Stimulated activated CD4-positive, alpha-beta T cell treated with anti-CD3 and anti-CD28 coated beads, Interleukin-2, amount 100 ng/mL, for 48 hours (primary cell): ENCODE measurements at regions not wholly inside any gene's neighbourhood (a gene's known extent, or its start where the extent isn't known, plus 50 kb on each side); places are given as distances from the start of the nearest gene placed in this dataset.
A peak's percentile ranks its signal among the peaks of the same experiment; 100 is the strongest.

Experiments
- DNase-seq, 2 donors: peaks; one replicate each; pipeline ENCODE4 v3.0.0-alpha.2; 2020

- no peak for DNase-seq
Observed at GRCh38 chr1:163406772-163407171, 85.0 kb downstream of the NUF2 start.

GRCh38 chr1:163408262-163408661 is 86.5 kb downstream of the NUF2 start:
- no peak for DNase-seq

GRCh38 chr1:163410073-163410999 is 88.6 kb downstream of the NUF2 start:
- peak; percentile 29 to 43 for DNase-seq

DNA sequence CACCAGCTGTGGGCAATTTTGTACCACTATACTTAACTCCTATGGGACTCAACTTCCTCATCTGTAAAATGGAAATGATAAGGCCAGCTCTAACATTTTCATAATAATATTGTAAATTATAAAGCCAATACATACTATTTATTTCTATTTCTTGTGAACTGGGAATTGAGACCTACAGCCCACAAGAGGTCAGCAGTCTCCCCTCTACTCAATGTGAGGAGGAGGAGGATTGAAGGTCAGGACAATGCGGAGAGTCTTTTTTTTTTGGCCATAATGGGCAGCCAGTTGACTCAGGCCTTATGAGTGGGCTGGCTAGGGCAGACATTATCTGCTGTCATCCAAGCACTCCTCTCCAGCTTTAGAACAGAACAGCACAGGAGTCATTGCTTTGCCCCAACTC is 90.5 kb downstream of the NUF2 start:
- no peak for DNase-seq

- DNase-seq, result no peak
Observed at GRCh38 chr1:163414778-163415177, 93.0 kb downstream of the NUF2 start.

GRCh38 chr1:163421701-163422100 is 99.9 kb downstream of the NUF2 start:
- DNase-seq, result no peak

GRCh38 chr1:163422738-163423404 is 101.1 kb downstream of the NUF2 start:
- DNase-seq, result no peak

DNA sequence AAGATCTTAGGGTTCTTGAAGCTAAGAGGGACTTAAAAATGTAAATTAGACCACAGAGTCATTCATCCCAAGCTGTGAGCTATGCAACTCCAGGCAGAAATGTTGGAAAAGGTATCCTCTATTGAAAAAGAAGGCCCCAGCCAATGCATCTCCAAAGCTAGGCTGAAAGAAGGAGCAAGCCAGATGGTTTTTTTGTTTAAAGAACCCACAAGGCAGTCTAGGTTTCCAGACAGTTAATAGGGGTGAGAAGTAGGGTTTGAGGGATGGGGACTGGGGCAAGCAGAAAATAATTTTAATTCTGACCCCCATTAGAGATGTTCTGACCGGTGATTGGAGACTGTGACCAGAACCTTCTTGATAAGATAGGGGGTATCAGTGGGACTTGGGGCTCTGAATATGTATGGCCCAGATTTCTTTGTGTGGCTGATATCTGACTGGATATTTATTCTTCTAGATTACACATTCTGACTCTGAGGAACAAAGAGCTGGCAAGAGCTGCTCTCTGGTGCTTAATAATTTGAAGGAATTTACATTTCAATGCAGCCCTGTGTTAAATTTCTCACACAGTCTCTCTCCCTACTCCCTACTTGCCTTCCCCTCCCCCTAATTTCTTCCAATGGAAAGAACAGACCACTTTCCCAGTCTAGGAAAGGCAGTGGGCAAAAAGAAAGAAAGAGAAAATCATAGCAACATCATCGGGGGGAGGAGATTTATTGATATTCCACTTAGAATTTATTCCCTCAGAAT is 104.9 kb downstream of the NUF2 start:
- DNase-seq, result no peak

GRCh38 chr1:163427279-163427678 is 105.5 kb downstream of the NUF2 start:
- no peak for DNase-seq

DNA sequence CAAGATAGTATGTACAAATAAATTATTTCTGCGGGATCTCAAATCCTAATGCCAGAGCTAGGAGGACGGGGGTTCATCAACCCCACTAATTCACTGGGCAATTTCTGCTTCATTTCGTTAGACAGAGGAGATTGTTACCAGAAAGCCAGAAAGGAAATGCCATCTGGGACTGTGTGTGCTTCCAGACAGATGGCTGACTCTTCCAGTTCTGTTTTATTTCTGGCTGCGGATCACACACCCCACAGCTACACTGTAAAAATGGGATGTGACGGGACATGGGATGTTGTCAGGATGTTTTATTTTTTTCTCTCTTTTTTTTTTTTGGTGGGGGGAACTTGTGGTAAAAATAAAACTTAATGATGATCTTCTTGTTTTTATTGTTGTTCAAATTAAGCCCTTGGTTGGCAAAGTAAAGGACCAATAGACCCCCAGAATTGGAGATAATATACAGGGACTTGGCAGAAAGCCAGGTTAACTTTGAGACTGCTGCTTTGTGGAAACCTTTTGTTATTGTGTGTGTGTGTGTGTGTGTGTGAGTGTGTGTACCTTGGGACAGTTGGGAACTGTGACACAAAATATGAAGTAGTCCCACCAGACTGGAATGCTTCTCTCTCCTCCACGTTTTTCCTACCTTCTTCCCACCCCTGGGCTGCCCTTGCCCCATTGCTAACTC is 114.5 kb downstream of the NUF2 start:
- DNase-seq, result no peak

GRCh38 chr1:163439471-163439870 is 117.7 kb downstream of the NUF2 start:
- DNase-seq, result no peak

DNA sequence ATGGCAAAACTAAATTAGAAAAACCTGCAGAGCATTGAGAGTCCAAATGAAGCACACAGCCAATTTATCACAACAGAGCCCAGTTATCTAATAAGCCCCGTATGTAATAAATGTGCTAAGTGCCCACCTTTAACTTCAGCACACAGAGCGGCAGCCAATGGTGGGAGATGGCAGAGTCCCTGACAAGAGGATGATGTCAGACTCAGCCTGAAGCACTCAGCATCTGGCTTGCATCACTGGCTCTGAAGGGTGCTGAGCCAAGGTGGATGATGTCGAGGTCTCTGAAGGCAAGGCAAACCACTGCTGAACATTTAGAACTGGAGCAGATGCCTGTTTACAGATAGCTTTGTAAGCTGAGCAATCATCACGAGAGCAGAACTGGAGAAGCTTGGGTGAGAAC is 118.3 kb downstream of the NUF2 start:
- no peak for DNase-seq

DNA sequence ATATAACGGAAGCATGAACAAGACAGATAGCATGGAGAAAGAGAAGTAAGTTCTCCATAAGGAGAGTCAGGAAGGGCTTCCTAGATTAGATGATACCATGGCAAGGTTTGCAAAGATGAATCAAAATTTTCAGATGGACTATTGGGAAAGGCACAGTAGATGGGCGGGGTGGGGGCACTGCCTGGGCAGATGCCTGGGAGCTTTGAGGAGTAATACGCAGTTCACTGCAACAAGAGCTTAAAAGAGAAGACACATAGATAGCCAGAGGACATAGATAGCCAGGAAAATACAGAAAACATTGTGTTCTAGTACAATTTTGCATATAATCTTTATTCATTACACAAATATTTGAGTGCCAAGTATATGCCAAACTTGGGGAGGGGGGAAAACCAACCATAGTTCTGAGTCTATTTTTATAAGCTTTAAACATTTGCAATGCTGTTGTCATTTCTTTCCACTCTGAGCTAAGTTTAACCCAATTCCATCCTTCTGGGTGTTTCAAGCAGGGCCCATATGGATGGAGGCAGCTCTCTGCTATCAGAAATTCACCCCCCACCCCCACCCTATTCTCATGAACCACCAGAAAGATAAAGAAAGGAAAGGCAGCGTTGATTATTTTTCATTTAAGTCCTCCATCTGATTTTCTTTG is 120.6 kb downstream of the NUF2 start:
- DNase-seq, result no peak

DNA sequence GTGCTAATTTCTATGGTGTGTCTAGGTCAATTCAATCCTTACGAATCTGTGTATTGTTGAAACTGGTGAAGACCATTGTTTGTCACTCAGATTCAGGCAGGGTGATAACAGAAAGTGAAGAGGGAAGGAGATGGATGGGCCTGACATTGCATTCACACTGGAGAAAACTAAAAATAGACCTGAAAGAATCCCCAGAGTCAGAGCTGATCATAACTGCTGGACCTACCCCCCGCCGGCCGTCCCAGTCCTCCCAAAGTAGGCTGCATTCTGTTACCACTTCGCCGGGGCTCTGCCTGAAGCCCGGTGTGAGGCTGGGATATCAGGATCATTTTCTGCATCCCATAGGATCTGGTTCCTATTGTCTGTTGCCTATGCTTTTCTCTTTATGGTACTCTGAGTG is 121.1 kb downstream of the NUF2 start:
- DNase-seq, result no peak

DNA sequence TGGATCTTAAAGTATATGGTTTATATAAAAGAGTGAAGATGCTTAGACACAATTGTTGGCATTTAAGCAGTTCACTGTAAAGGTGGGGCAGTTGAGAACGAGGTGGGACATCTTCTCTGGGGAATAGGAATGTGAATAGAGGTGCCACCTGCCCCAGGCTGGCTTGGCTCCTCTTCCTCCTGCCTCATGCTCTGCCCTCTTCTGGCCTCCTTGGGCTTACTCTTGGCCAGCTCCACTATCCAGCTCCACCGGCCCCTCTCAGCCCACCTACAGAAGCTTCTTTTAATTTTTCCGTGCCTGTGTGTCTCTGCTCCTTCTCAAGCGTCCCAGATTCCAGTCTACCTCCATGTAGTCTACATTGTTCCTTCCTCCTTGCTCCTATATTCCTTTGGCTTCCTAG is 122.1 kb downstream of the NUF2 start:
- no peak for DNase-seq

GRCh38 chr1:163444665-163445064 is 122.9 kb downstream of the NUF2 start:
- DNase-seq, result no peak

DNA sequence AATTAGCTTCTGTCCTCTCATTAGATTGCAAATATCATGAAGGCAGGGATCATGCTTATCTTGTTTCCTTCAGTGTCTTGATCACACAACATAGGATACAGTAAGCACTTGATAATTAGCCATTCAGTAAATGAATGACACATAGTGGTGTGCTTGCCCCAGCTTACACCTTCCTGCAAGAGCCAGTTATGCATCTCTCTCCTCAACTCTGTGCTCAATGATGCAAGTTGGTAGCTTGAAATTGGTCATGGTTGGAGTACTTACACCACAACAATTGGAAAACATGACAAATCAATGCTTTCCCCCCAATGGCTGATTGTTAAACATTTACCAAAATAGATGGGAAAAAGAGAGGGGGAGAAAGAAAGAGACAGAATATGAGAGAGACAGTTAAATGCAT is 129.2 kb downstream of the NUF2 start:
- DNase-seq, result no peak

- no peak for DNase-seq
Observed at GRCh38 chr1:163459539-163459938, 137.8 kb downstream of the NUF2 start.

DNA sequence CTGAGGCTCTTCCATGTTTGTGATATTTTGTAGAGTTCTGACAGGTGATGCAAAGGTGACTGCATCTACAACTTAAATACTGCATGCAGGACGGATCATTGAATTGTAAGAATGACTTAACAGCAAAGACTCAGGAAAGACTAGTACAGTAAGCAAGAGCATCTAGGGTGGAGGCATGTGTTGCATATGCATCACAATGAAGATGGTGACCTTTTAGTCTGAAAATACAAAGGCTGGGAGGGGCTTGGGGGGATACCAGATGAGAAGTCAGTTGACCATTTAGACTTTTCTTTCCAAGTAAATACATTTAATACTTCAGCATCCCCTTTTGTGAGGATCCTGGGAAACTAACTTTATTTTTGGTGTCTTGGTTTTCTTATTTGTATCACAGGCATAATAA is 145.5 kb downstream of the NUF2 start:
- DNase-seq, result no peak

GRCh38 chr1:163471779-163472650 is 150.3 kb downstream of the NUF2 start:
- DNase-seq, result no peak

DNA sequence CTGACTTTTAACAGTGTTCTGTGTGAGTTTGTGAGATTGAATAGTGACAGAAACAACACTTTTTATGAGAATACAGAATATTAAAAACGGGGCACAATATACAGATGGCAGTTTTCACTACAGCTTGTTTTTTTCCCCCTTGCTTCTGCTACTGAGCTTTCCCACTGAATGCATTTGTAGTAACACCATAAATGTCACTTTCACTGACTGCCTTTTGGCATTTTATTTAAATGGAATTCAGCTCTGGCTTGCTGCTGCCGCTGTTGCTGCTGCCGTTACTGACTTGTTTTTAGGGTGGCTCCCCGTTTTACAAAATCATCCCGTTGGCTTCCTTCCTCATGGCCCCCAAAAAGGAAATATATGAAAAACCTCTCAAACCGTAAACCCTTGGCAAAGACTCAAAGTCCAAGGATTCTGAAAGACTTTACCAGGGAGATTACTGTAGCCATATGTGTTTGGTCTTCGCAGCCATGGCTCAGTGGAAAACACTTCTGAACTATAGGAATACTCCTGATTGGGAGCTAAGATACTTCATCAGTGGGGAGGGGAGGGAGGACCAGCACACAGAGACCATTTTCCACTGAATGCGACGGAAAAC is 151.0 kb downstream of the NUF2 start:
- DNase-seq, result no peak
